Mesenteric fat pad (tissue), 1 donor: ENCODE measurements at regions not wholly inside any gene's neighbourhood (a gene's known extent, or its start where the extent isn't known, plus 50 kb on each side); places are given as distances from the start of the nearest gene placed in this dataset.
A peak's percentile ranks its signal among the peaks of the same experiment; 100 is the strongest.
"Not testable (repeated sequence)": the region's sequence is repeated elsewhere in the genome, so short reads cannot be mapped to it uniquely, and the experiment has no call there.

ENCODE experiments used
- DNase-seq: peaks from one replicate; pipeline ENCODE4 v3.0.0-alpha.2; 2020; ENCODE audit warnings: low spot score
- donor health status: DM: yes; HTN: yes; CAD: no.

DNA sequence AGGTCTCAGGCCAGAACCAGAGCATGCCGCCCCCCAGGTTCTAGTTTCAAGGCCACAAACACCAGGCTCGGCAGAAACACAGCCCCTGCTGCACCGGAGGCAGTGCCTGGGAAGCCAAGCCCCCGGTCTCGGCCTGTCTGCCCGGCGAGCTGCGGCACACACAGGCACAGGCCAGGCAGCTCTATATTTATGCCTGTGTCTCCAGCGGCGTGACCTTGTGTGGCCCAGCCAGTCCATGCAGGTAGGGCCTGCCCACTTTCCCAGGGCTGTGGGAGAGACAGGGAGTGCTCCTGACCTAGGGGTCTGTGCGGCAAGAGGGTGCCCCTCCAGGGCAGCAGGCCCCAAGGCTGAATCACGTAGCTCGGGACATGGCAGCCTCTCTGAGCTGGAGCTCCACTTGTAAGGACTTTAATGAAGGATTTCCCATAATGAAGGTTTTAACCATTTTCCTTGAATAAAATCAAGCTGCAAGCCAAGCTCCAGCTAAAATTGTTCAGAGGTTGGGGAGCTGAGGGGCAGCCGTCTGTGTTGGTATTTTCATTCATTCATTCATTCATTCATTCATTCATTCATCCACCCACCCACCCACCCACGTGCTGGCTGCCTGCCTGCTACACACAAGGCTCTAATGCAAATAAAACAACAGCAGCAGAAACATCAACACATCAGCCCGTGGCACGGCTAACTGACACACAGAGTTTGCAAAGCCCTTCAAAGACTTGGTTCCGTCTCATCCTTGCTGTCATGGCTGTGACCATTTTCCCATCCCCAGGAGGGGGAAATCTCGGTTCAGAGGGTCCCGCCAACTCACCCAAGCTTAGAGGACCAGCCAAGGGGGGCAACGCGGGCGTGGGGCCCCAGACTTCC lies 92.0 kb downstream of the RFLNA start:
- DNase-seq: no peak

DNA sequence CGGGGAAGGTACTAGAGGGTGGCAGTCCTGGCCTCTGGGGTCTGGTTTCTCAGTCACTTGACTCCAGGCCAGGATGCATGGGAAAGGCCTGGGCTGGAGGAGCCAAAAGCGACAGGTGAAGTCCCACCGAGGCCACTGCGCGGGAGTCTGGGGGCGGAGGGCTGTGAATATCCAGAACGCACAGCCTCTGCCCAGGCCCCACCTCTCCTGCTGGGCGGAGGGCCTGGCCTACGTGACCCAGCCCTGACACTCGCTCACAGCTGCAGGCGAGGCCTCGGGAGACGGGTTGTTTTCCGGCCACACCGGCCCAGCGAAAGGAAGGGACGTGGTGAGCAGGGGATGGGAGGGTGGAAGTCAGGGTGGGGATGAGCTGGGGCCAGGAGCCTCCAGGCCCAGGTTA lies 91.2 kb downstream of the RFLNA start:
- DNase-seq: no peak

DNA sequence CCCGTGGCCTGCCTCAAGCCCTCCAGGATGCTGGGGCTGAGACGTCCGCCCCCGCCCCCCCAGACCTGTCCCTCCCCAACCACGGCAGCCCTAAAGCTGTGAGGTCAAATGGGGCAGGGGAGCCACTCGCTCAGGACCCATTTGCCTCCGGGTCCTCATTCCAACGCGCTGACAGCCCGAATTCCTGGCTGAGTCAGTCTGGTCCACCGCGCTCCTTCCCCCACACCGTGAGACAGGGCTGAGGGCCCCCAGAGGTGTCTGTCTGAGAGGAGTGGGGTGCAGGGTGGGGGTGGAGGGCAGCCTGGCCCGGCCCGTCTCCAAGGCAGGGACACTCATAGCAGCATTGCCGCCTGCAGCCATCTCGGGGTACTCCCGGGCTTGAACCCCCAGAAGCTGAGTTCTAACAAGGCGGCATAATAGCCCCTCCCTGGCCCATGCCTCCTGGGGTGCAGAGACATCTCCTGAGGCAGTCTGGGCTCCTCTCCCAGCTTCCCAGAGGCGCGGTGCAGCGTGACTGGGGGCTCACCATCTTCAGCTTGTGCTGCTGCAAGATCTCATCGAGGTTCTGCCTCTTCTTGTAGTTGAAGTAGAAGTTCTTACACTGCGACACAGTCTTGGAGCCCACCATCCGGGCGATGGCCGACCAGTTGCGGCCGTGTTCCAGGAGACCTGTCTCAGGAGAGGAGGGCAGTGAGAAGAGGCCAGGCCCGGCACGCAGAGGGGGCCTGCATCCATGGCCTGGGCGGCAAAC lies 90.5 kb downstream of the RFLNA start:
- no peak for DNase-seq

- no peak for DNase-seq
These were observed 89.5 kb downstream of the RFLNA start for GRCh38 chr12:124384299-124384894.

DNA sequence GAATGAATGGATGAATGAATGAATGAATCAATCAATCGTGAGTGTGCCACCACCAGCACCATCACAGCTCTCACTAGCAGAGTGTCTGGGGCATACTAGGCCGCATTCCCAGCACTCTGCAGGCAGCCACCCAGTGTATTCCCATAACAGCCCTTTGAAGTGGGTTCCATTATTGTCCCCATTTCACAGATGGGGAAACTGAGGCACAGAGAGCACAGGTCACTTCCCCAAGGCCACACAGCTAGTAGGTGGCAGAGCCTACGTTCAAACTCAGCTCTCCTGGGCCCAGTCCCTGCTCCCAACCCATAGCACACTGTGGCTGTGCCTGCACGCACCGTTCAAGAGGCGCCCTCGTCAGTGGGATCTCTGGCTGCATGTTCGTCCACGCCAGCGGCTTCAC lies 88.1 kb downstream of the RFLNA start:
- DNase-seq: no peak

DNA sequence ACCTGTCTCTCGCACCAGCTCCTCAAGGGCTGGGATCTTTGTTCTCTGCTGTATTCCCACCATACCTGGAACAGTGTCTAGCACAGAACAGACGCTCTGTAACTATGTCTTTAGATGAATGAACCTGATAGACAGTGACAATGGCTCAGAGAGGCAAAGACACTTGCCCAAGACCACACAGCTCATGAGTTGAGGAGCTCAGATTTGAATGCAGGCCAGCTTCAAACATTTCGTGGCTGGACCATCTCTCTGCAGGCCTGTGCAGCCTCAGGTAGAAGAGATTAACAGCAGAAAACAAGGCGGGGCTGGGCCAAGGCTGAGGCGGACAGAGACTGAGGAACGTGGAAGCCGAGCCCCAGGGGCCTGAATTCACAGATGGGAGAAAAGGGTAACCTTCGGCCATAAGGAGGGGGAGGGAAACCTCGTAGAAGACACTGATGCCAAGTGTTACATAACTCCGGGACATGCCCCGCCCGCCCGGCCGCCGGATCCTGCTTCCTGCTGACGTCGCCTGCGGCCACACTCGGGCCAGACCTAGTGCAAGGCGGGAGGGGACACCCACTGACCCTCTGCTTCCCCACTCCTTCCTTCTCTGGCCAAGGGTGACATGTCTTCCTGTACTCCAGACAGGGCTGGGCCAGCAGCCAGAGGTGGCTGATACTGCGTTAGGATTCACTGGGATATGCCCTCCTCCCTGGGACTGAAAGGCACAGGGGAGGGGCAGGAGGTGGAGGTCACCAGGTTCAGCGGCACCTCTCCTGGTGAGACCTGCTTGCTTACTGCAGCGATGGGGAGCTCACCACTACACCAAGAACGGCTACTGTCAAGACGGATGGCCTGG lies 86.8 kb downstream of the RFLNA start:
- DNase-seq: peak; percentile 96

- DNase-seq: no peak
These were observed 86.0 kb downstream of the RFLNA start for GRCh38 chr12:124380796-124381455.

DNA sequence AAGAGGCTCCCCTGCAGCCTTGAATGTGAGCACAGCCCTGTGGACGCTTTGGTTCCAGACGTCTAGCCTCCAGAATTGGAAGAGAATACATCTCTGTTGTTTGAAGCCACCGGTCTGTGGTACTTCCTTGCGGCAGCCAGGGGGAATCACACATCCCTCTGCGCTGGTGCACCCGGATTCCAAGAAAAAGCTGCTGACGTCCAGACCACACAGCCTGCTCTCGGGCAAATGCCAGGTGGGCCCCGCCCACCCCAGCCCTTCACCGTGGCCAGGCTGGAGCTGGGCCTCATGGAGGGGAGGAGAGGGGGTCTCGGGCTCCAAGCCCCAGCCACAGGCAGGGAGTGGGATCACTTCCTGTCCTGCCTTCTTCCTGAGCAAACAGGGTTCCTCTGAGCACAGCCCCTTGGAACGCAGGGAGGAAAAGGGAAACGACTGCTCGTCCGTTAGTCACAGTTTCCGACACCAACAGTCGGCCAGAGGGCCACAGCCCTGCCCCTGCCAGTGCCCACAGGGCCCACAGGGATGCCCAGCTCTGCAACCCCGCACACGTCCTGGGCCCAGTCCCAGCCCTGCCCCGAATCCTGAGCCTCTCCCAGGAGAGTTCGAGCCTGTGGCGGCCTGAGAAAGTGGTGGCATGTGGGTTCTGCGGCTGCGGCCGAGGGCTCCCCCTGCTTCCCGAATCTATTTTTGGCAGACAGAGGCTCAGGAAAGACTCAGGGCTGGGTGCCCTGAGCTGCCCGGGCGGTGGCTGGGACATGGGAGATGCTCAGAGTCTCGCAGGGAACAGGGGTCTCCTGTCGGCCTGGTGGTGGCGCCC lies 85.3 kb downstream of the RFLNA start:
- no peak for DNase-seq

DNA sequence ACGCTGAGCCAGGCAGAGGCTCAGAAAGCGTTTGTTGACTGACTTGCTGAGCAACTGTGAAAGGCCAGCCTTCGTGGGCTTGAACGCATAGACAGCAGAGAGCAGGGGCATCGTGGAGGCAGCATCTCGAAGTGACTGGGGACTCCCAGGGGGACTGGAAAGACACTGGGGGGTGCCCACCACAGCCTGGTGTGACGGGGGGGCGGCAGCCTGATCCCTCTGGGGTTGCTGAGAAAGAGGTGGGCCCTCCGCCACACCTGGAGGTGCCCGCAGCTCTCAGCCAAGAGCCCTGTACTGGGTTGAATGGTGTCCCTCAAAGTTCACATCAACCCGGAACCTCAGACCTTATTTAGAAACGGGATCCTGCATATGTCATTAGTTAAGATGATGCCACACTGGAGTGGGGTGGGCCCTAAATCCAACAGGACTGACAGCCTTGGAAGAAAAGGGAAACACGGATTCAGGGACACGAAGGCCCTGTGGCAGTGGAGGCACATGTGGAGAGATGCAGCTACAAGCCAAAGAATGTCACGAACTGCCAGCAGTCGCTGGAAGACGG lies 84.6 kb downstream of the RFLNA start:
- no peak for DNase-seq

- no peak for DNase-seq
These were observed 84.0 kb downstream of the RFLNA start for GRCh38 chr12:124378926-124379325.

GRCh38 chr12:124377981-124378509 lies 83.2 kb downstream of the RFLNA start:
- no peak for DNase-seq

DNA sequence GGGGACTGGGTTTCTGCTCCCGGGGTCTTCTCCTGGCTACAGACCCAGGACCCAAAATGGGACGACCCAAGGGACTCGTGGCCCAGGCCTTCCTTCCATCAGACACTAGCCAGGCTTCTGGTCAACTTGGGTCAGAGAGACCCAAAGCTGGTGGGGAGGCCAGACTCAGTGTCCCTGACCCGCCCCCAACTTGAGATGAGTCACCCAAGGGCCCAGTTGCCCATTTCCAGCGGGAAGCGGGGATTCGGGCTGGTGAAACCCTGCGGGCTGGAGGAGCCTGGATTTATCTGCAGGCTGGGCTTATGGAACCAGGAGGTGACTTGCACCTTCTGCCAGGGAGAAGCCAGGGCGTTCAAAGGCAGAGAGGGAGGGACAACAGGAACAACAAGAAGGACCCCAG lies 81.5 kb downstream of the RFLNA start:
- DNase-seq: no peak

DNA sequence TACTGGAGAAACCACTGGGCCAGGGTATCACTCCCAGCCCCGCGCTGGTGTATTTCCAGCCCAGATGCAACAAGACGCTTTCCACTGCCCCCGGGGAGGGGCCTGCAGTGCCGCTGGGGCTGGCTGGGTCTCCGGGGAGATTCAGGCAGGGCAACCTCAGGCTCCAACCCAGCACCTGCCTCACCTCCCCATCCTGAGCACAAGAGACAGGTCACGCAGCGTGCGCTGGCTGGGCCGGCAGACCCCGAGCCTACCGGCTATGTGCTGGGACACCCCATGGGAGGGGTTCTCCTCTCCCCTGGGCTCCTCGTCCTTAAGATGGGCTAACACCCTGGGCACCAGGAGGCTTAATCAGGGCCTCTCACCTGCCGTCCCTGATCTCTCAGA lies 80.9 kb downstream of the RFLNA start:
- no peak for DNase-seq

DNA sequence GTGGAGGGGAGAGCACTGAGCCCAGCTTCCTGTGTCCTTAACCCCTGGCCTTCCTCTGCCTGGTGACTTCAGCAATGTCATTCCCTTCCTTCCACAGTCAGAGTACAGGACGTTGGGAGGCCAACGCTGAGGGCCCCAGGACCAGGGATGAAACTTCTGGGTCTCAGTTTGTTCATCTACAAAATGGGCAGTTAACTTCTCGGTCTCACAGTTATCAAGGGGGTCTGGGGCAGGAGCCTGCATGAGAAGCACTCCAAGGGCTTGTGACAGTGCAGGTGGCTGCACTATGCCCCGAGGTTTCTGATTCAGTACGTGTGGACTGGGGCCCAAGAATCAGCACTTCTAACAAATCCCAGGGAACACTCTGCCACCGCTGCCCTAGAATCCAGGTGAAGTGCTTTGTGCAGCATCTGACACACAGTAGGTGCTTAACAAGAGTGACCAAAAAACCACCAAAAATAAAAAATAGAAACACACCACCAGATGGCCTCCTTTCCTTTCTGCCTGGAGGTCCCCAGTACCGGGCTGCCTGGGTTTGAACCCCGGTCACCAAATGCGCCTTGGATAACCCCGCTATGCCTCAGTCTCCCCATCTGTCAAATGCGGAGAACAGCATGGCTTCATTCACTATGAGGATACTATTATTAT lies 80.4 kb downstream of the RFLNA start:
- DNase-seq: no peak

DNA sequence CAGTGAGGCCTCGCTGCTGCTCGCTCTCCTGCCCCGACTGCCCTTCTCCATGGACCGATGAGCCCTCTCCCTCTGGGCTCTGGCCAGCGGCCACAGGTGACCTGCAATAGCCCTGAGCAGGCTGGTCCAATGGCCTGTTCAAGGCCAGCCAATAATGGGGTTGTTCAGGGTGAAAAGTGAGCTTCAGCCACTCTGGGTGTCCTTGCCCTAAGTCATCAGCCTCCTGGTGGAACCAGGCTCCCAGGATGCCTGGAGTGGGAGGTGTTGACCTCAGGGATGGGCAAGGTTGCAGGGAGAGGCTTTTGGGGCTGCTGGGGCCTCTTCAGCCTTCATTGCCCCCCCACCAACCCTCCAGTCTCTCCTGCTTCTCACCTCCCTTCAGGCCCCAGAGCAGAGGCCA lies 79.7 kb downstream of the RFLNA start:
- no peak for DNase-seq

- DNase-seq: no peak
These were observed 79.3 kb downstream of the RFLNA start for GRCh38 chr12:124374147-124374546.

GRCh38 chr12:124373701-124374100 lies 78.8 kb downstream of the RFLNA start:
- not testable (repeated sequence) for DNase-seq

GRCh38 chr12:124372831-124373230 lies 77.9 kb downstream of the RFLNA start:
- no peak for DNase-seq
